Retinal pigment epithelial cell (primary cell): ENCODE measurements at regions not wholly inside any gene's neighbourhood (a gene's known extent, or its start where the extent isn't known, plus 50 kb on each side); places are given as distances from the start of the nearest gene placed in this dataset.
A peak's percentile ranks its signal among the peaks of the same experiment; 100 is the strongest.

ENCODE experiments used
- DNase-seq: peaks from one replicate; pipeline ENCODE4 v3.0.0-alpha.2; 2010; ENCODE audit warnings: low read depth
- H3K4me3 ChIP-seq: 2 replicates; pipeline ENCODE4 v1.5.1; 2011; ENCODE audit warnings: mild to moderate bottlenecking, low read length, control low read depth, moderate library complexity
- TF ChIP-seq, protein P1 (sequence below): conservative IDR thresholded peaks from 2 replicates; pipeline ENCODE4 v1.5.1; 2011; ENCODE audit warnings: low read depth, low read length, control low read depth, inconsistent platforms

DNA sequence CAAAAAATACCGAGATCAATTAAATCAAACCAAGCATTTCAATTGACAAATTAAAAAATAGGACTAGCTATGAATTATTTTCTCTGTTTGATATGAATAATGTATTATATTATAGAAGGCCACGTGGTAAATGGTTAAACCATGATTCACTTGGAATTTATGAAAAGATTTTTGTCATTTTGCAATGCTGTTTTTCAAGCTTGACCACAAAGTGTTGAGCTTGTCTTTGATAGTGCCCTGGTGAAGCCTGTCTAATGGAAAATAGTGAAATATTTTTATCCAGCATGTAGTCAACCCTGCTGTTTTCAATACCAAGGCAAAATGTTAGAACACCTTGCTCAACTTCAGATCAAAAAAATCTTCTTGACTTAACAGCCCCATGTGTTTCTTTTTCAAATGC is 288.0 kb upstream of the PRMT6 start:
- TF ChIP-seq, protein P1, sequence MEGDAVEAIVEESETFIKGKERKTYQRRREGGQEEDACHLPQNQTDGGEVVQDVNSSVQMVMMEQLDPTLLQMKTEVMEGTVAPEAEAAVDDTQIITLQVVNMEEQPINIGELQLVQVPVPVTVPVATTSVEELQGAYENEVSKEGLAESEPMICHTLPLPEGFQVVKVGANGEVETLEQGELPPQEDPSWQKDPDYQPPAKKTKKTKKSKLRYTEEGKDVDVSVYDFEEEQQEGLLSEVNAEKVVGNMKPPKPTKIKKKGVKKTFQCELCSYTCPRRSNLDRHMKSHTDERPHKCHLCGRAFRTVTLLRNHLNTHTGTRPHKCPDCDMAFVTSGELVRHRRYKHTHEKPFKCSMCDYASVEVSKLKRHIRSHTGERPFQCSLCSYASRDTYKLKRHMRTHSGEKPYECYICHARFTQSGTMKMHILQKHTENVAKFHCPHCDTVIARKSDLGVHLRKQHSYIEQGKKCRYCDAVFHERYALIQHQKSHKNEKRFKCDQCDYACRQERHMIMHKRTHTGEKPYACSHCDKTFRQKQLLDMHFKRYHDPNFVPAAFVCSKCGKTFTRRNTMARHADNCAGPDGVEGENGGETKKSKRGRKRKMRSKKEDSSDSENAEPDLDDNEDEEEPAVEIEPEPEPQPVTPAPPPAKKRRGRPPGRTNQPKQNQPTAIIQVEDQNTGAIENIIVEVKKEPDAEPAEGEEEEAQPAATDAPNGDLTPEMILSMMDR, result no peak
- no peak overlapping the region for H3K4me3 ChIP-seq
- DNase-seq, result no peak

DNA sequence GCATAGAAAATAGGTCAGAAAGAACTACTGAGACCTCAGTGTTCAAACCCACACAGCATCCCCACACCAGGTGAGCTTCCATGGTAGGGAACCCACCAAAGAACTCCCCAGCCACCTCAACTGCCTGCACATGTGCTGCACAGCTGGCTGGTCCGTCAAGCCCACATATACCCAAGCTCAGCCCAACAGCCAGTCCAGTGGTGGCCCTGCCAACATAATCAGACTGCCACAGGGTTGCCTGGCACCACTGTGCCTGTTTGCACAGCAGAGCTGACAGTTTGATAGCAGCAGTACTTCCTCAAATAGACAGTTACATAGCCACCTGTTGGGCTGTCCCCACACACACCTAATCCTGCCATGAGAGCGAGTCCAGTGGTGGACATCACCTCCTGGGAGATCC is 283.3 kb upstream of the PRMT6 start:
- TF ChIP-seq, protein P1, result no peak
- no peak for DNase-seq
- no peak overlapping the region for H3K4me3 ChIP-seq

DNA sequence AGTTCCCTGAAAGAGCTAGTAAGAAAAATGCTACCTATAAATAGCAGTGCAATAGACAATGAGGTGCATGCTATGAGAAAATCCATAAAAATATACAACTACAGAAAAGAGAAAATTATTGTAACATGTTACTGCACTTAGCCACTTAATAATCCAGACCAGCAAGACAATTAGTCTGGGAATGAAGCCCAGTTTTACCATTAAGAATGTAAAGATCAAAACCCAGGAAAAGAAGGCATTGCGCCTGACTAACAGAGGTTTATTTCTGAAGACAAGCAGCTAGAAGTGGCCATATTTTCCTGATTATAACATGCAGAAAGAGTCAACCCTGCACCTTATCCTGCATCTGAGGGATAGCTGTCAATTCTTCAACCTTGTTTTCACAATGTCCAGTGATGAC is 276.4 kb upstream of the PRMT6 start:
- peak; percentile 71 for DNase-seq
- TF ChIP-seq, protein P1, result no peak
- no peak overlapping the region for H3K4me3 ChIP-seq

DNA sequence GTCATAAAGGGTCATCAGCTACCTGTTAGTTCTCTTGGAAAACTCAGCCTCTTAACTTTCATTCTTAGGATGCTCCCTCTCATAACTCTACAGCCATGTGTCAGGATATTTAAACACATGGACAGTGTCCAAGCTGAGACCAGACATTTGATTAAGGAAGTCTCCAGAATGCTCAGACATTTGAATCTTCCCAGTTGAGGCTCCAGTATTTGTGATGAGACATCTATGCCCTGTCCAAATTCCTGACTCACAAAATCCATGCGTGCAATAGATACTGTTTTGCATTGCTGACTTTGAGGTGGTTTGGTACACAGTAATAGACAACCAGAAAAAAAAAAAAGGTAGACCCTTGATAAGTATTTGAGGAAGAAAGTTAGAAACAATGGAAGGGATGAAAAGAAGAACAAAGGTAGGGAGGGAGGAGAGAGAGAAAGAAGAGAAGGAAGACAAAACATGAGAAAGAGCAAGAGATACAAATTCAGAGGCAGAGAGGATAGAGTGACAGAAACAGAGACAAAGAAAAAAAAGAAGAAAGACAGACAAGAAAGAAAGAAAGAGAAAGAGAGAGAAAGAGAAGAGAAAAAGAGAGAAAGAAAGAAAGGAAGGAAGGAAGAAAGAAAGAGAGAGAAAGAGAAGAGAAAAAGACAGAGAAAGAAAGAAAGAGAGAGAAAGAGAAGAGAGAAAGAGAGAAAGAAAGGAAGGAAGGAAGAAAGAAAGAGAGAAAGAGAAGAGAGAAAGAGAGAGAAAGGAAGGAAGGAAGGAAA is 275.5 kb upstream of the PRMT6 start:
- no peak for DNase-seq
- TF ChIP-seq, protein P1, result no peak
- no peak overlapping the region for H3K4me3 ChIP-seq

DNA sequence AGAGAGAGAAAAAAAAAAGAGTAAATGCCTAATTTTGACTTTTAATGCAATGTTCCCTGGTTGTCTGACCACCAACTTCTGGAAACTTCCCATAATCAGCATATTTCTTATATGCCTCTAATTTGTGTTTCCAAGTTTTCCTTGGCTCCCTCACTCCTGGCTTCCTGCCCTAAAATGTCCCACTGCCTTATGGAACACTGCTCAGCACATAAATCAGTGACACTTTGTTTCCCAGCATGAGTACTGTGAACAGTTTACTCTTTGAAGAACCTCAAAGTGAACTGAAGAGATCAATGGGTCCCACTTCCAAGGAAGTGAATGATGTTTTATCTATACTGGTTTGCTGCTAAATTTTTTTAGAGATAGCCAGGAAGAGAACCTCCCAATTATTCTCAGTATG is 271.3 kb upstream of the PRMT6 start:
- no peak for DNase-seq
- TF ChIP-seq, protein P1, result no peak
- H3K4me3 ChIP-seq, result no peak overlapping the region

DNA sequence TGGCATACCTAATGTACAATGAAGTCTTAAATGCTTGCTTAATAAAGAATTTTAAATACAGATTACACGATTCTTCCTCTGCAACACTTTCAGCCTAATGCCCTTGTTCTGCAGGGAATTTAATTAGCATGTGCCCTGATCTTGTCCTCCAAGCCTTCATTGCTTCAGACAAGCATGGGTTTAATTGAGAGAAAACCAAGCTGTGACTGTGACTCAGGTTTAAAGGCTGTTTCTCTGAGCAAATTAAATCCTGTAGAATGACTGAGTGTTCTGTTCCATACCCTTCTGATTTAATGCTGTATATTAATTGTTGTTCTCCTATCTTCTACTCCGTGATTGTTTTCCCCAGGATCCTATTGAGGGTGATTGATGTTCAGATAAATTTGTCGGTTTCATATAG is 269.0 kb upstream of the PRMT6 start:
- H3K4me3 ChIP-seq, result no peak overlapping the region
- peak; percentile 89 for DNase-seq
- TF ChIP-seq, protein P1, result no peak

DNA sequence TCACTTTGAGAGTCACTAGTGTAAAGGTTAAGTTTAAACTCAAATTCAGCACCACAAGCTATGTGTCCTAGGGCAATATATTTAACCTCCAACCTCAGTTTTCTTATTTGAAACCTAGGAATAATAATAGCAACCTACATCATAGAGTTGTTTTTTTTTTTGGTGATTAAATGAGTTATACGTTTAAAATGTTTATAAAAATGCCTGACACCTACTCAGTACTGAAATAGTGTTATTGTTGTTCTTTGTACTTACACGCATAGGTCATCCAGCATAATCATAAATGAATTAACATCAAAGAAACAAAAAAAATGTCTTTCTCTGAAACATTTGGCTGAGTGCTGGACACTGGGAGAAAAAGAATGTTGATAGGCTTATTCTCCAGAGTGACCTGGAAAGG is 266.8 kb upstream of the PRMT6 start:
- no peak for DNase-seq
- TF ChIP-seq, protein P1, result no peak
- H3K4me3 ChIP-seq, result no peak overlapping the region
